Keratinocyte (primary cell): ENCODE measurements at regions not wholly inside any gene's neighbourhood (a gene's known extent, or its start where the extent isn't known, plus 50 kb on each side); places are given as distances from the start of the nearest gene placed in this dataset.

Source experiments
- CTCF ChIP-seq, 3 experiments: IDR thresholded peaks in 1 of 3; conservative IDR thresholded peaks in 1 of 3; optimal IDR thresholded peaks in 1 of 3; 2 replicates in 2 of 3; 3 replicates in 1 of 3; pipeline versions ENCODE3 to v1.5.1; 2011; ENCODE audit warnings: low read length in 3 of 3, mild to moderate bottlenecking in 3 of 3, moderate library complexity in 2 of 3, control low read depth in 1 of 3, inconsistent platforms in 1 of 3; ENCODE audit not compliant: insufficient read depth in 2 of 3; ENCODE audit errors: extremely low read depth in 1 of 3
- EZH2 ChIP-seq: IDR thresholded peaks from one replicate; pipeline ENCODE4 v1.6.1; 2012; ENCODE audit warnings: inconsistent platforms, mild to moderate bottlenecking, low read length, moderate library complexity

- TF ChIP-seq CTCF (optimal IDR thresholded peaks at IDR 0.05 in 1 of 3, IDR thresholded peaks at IDR 0.05 in 1 of 3, conservative IDR thresholded peaks at IDR 0.05 in 1 of 3; ENCODE audit: extremely low read depth in 1 of 3, insufficient read depth in 2 of 3, low read length in 3 of 3) (no peak), EZH2 (no peak)
Observed at GRCh38 chr1:38285807-38286530, 239.4 kb upstream of the POU3F1 start.
